ENCODE measurements at regions not wholly inside any gene's neighbourhood (a gene's known extent, or its start where the extent isn't known, plus 50 kb on each side); places are given as distances from the start of the nearest gene placed in this dataset.
"Not testable (repeated sequence)": the region's sequence is repeated elsewhere in the genome, so short reads cannot be mapped to it uniquely, and the experiment has no call there.

- Mint-ChIP-seq H3K4me3 (no peak overlapping the region), H3K4me1 (no peaks in the 10 kb centered on the region), H3K27me3 (no peaks in the 10 kb centered on the region), H3K36me3 (no peaks in the 10 kb centered on the region), H3K9me3 (peaks cover 16% of the 10 kb centered on the region), H3K27ac (no peak overlapping the region)
- DNase-seq = no peak
- CTCF ChIA-PET = no interaction called here
Observed at GRCh38 chr19:28372576-28373247, 840.2 kb downstream of the UQCRFS1 start.

- CTCF ChIA-PET = no interaction called here
- H3K36me3 Mint-ChIP-seq = no peaks in the 10 kb centered on the region
Observed at GRCh38 chr19:28367146-28367545, 845.8 kb downstream of the UQCRFS1 start.

GRCh38 chr19:28363254-28363653 lies 849.7 kb downstream of the UQCRFS1 start:
- CTCF ChIA-PET = no interaction called here
- Mint-ChIP-seq H3K36me3 (no peaks in the 10 kb centered on the region), H3K27me3 (no peaks in the 10 kb centered on the region)

More at GRCh38 chr19:28367146-28367545, 845.8 kb downstream of the UQCRFS1 start:
- Mint-ChIP-seq H3K4me1 (no peaks in the 10 kb centered on the region), H3K27ac (no peak overlapping the region), H3K4me3 (no peak overlapping the region), H3K27me3 (no peaks in the 10 kb centered on the region), H3K9me3 (peaks cover 19% of the 10 kb centered on the region)
- no peak for DNase-seq

DNA sequence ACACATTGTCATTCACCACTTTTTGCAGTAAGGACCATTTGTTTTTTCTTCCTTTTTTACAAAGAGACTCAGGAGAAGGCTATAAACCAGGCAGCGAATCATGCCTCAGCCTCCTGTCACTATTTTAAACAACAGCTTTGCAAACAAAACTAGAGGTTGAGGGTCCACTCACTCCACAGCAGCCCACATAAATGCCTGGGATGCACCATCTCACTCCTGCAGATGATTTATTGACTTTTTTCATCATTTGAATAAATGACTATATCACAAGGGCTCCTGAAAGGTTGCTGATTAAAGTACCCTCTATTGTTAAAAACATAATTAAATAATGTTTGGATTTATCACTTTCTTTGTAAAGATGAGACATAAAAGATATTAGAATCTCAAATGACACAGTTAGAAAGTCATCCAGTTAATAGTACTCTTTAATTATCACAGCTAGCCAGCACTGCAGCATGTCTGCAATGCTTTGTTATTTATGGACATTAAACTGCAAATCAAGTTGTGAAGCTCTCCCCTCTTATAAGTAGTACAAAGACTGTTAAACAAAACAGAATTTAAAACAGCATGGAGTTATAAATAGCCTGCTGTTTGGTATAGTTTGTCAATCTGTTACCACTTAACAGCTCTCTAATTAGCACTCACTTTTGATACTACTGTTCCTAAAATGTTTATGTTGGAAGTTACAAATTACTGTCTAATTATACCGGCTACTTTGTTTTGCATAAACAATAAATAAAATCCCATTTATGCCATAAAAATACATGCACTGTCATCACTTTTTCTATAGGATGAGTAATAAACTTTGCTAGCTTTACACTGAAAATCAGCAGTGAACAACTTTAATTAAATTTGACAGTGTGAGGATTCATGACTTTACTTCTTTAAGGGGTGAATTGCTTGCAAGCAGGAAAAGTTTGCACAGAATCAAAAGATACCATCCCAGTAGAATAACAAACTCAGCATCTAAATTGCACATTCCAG lies 853.2 kb downstream of the UQCRFS1 start:
- Mint-ChIP-seq H3K4me3 (no peak overlapping the region), H3K9me3 (peaks cover 14% of the 10 kb centered on the region), H3K27ac (no peak overlapping the region), H3K36me3 (no peaks in the 10 kb centered on the region), H3K27me3 (no peaks in the 10 kb centered on the region), H3K4me1 (no peaks in the 10 kb centered on the region)
- CTCF ChIA-PET = interaction anchor here (0.6 kb wide), 1 partner anchor 386 kb away, joined by 3 read pairs; no protein-coding TSS in a partner anchor
- no peak for DNase-seq

More at GRCh38 chr19:28363254-28363653, 849.7 kb downstream of the UQCRFS1 start:
- Mint-ChIP-seq H3K4me3 (no peak overlapping the region), H3K27ac (no peak overlapping the region), H3K4me1 (no peaks in the 10 kb centered on the region), H3K9me3 (peaks cover 14% of the 10 kb centered on the region)
- DNase-seq = no peak

DNA sequence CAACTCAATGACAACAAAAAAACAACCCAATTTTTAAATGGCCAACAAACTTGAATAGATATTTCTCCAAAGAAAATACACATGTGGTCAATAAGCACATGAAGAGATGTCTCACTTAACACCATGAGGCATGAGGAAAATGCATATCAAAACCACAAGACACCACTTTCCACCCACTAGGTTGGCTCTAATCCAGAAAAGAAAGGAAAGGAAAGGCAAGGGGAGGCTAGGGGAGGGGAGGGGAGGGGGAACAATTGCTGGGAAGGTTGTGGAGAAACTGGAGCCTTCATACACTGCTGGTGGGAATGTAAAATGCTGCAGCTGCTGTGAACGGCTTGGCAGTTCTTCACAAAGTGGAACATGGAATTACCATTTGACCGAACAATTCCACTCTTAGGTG lies 854.3 kb downstream of the UQCRFS1 start:
- DNase-seq = no peak
- Mint-ChIP-seq H3K36me3 (no peaks in the 10 kb centered on the region), H3K27me3 (no peaks in the 10 kb centered on the region), H3K4me1 (no peaks in the 10 kb centered on the region), H3K4me3 (no peak overlapping the region), H3K27ac (no peak overlapping the region), H3K9me3 (peaks cover 11% of the 10 kb centered on the region)
- CTCF ChIA-PET = no interaction called here

GRCh38 chr19:28351761-28352160 lies 861.2 kb downstream of the UQCRFS1 start:
- CTCF ChIA-PET = no interaction called here
- H3K27ac Mint-ChIP-seq = no peak overlapping the region

GRCh38 chr19:28351321-28351720 lies 861.6 kb downstream of the UQCRFS1 start:
- H3K4me3 Mint-ChIP-seq, H3K4me1 Mint-ChIP-seq, H3K27ac Mint-ChIP-seq, CTCF ChIA-PET, H3K27me3 Mint-ChIP-seq, H3K36me3 Mint-ChIP-seq, DNase-seq: not testable (repeated sequence)
- peaks cover 26% of the 10 kb centered on the region for H3K9me3 Mint-ChIP-seq

More at GRCh38 chr19:28351761-28352160, 861.2 kb downstream of the UQCRFS1 start:
- Mint-ChIP-seq H3K27me3 (no peaks in the 10 kb centered on the region), H3K36me3 (no peaks in the 10 kb centered on the region), H3K4me1 (no peaks in the 10 kb centered on the region), H3K4me3 (no peak overlapping the region), H3K9me3 (peaks cover 26% of the 10 kb centered on the region)
- no peak for DNase-seq

DNA sequence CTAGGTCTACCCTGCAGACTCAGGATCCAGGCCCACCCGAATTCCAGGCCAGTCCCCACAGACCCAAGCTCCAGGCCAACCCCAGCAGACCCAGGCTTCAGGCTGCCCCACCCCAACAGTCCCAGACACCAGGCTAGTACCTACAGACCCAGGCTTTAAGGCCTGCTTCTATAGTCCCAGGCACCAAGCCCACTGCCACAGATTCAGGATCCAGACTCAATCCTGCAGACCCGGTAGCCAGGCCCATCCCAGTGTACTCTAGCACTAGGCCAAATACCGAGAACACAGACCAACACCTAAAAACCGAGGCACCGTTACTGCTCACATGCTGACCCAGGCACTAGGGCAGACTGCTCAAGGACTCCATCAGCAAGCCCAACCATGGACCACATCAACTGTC lies 862.3 kb downstream of the UQCRFS1 start:
- Mint-ChIP-seq H3K9me3 (peaks cover 26% of the 10 kb centered on the region), H3K36me3 (no peaks in the 10 kb centered on the region), H3K4me1 (no peaks in the 10 kb centered on the region), H3K4me3 (no peak overlapping the region), H3K27ac (no peak overlapping the region), H3K27me3 (no peaks in the 10 kb centered on the region)
- no peak for DNase-seq
- CTCF ChIA-PET = no interaction called here

- Mint-ChIP-seq H3K27ac (no peak overlapping the region), H3K9me3 (peaks cover 26% of the 10 kb centered on the region), H3K4me3 (no peak overlapping the region), H3K36me3 (no peaks in the 10 kb centered on the region), H3K4me1 (no peaks in the 10 kb centered on the region), H3K27me3 (no peaks in the 10 kb centered on the region)
- DNase-seq = no peak
- CTCF ChIA-PET = no interaction called here
Observed at GRCh38 chr19:28350037-28350436, 862.9 kb downstream of the UQCRFS1 start.

DNA sequence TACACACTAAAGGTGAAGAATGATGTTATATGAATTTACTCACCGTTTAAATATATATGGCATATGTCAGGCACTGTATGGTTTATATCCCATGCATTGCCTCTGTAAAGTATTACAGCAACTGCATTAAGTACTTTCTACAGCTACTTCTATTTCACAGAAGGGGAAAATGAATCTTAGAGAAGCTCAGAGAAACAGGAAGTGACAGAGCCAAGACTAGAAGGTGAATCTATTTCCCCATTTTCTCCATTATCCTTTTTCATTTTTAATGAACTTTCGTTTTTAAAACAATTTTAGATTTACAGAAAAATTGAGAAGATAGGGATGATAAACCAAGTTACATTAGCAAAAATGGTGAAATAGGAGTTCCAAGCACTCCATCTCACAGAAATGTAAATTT lies 863.3 kb downstream of the UQCRFS1 start:
- Mint-ChIP-seq H3K27ac (no peak overlapping the region), H3K36me3 (no peaks in the 10 kb centered on the region), H3K4me3 (no peak overlapping the region), H3K9me3 (peaks cover 26% of the 10 kb centered on the region), H3K4me1 (no peaks in the 10 kb centered on the region), H3K27me3 (no peaks in the 10 kb centered on the region)
- CTCF ChIA-PET = no interaction called here
- no peak for DNase-seq

- H3K27me3 Mint-ChIP-seq = no peaks in the 10 kb centered on the region
- DNase-seq = no peak
- H3K27ac Mint-ChIP-seq = no peak overlapping the region
- no peaks in the 10 kb centered on the region for H3K36me3 Mint-ChIP-seq
- no peaks in the 10 kb centered on the region for H3K4me1 Mint-ChIP-seq
- CTCF ChIA-PET = no interaction called here
- peaks cover 18% of the 10 kb centered on the region for H3K9me3 Mint-ChIP-seq
- no peak overlapping the region for H3K4me3 Mint-ChIP-seq
Observed at GRCh38 chr19:28345811-28346210, 867.1 kb downstream of the UQCRFS1 start.

DNA sequence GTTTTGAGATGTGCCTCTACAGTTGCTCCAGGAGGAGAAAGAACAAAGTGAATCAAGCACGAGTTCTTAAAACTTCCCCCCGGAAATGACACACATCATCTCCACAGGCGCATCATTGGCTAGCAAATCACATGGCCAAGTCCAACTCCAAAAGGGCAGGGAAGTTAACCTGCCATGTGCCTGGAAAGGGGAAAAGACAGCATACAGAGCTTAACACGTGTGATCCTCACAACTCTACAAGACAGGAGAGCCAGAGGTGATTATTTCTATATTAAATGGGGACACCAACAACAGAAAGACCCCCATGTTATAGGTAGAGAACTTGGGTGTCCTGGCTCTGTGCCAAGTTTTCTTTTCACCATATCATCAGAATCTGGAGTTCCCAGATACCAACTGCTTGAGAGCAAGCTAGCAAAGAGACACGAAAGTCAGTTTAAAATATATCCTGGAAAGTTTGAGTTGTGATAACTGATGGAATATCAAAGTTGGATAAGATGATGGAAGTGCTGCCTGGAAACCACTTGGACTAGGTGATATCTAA lies 871.1 kb downstream of the UQCRFS1 start:
- Mint-ChIP-seq H3K4me1 (no peaks in the 10 kb centered on the region), H3K27me3 (no peaks in the 10 kb centered on the region), H3K36me3 (no peaks in the 10 kb centered on the region)

GRCh38 chr19:28334419-28334818 lies 878.5 kb downstream of the UQCRFS1 start:
- Mint-ChIP-seq H3K36me3 (no peaks in the 10 kb centered on the region), H3K4me3 (no peak overlapping the region), H3K9me3 (peaks cover 23% of the 10 kb centered on the region), H3K4me1 (no peaks in the 10 kb centered on the region), H3K27ac (no peak overlapping the region), H3K27me3 (no peaks in the 10 kb centered on the region)
- no peak for DNase-seq
- CTCF ChIA-PET = no interaction called here

More for the DNA sequence above, 871.1 kb downstream of the UQCRFS1 start:
- Mint-ChIP-seq H3K27ac (no peak overlapping the region), H3K9me3 (peaks cover 22% of the 10 kb centered on the region), H3K4me3 (no peak overlapping the region)
- DNase-seq = no peak
- CTCF ChIA-PET = no interaction called here

- H3K4me1 Mint-ChIP-seq = no peaks in the 10 kb centered on the region
- no peak for DNase-seq
- H3K36me3 Mint-ChIP-seq = no peaks in the 10 kb centered on the region
- no peak overlapping the region for H3K4me3 Mint-ChIP-seq
- peaks cover 24% of the 10 kb centered on the region for H3K9me3 Mint-ChIP-seq
- H3K27me3 Mint-ChIP-seq = no peaks in the 10 kb centered on the region
- H3K27ac Mint-ChIP-seq = no peak overlapping the region
- CTCF ChIA-PET = no interaction called here
Observed at GRCh38 chr19:28333909-28334308, 879.0 kb downstream of the UQCRFS1 start.
